SHP77 treated with DMSO at 0.1 percent for 48 hours (cell line): ENCODE measurements at regions not wholly inside any gene's neighbourhood (a gene's known extent, or its start where the extent isn't known, plus 50 kb on each side); places are given as distances from the start of the nearest gene placed in this dataset.

ENCODE experiments used
- DNase-seq: peaks from one replicate; lab custom pipeline; 2025; lab: John Stamatoyannopoulos, UW

- no peak for DNase-seq
These were observed 1434.6 kb downstream of the PCDH18 start for GRCh38 chr4:136097676-136098075.

- no peak for DNase-seq
These were observed 1444.0 kb downstream of the PCDH18 start for GRCh38 chr4:136088211-136088867.

- no peak for DNase-seq
These were observed 1453.3 kb downstream of the PCDH18 start for GRCh38 chr4:136078976-136079375.

- DNase-seq: no peak
These were observed 1475.5 kb downstream of the PCDH18 start for GRCh38 chr4:136056748-136057147.

GRCh38 chr4:136055360-136055759 is 1476.9 kb downstream of the PCDH18 start:
- DNase-seq: no peak

GRCh38 chr4:136036744-136037143 is 1495.5 kb downstream of the PCDH18 start:
- no peak for DNase-seq

GRCh38 chr4:136032391-136032790 is 1499.9 kb downstream of the PCDH18 start:
- no peak for DNase-seq

- DNase-seq: no peak
These were observed 1506.8 kb downstream of the PCDH18 start for GRCh38 chr4:136025540-136025939.

- DNase-seq: no peak
These were observed 1514.7 kb downstream of the PCDH18 start for GRCh38 chr4:136017556-136017955.

- DNase-seq: no peak
These were observed 1520.1 kb downstream of the PCDH18 start for GRCh38 chr4:136012220-136012619.

GRCh38 chr4:136009258-136009832 is 1522.9 kb downstream of the PCDH18 start:
- DNase-seq: no peak

GRCh38 chr4:136007991-136008390 is 1524.3 kb downstream of the PCDH18 start:
- no peak for DNase-seq

- no peak for DNase-seq
These were observed 1530.0 kb downstream of the PCDH18 start for GRCh38 chr4:136002316-136002715.

- DNase-seq: no peak
These were observed 1530.5 kb downstream of the PCDH18 start for GRCh38 chr4:136001791-136002190.

GRCh38 chr4:136000246-136000645 is 1532.0 kb downstream of the PCDH18 start:
- no peak for DNase-seq

- no peak for DNase-seq
These were observed 1537.9 kb downstream of the PCDH18 start for GRCh38 chr4:135994360-135994759.

GRCh38 chr4:135976860-135977259 is 1555.4 kb downstream of the PCDH18 start:
- DNase-seq: no peak

GRCh38 chr4:135966936-135967335 is 1565.4 kb downstream of the PCDH18 start:
- no peak for DNase-seq

GRCh38 chr4:135963009-135963408 is 1569.3 kb downstream of the PCDH18 start:
- DNase-seq: no peak

GRCh38 chr4:135949931-135950330 is 1582.4 kb downstream of the PCDH18 start:
- DNase-seq: no peak

- no peak for DNase-seq
These were observed 1583.5 kb downstream of the PCDH18 start for GRCh38 chr4:135948797-135949196.

GRCh38 chr4:135941671-135942070 is 1590.6 kb downstream of the PCDH18 start:
- no peak for DNase-seq

- DNase-seq: no peak
These were observed 1598.3 kb downstream of the PCDH18 start for GRCh38 chr4:135934026-135934425.

- DNase-seq: no peak
These were observed 1604.6 kb downstream of the PCDH18 start for GRCh38 chr4:135927651-135928050.
